ENCODE measurements at regions not wholly inside any gene's neighbourhood (a gene's known extent, or its start where the extent isn't known, plus 50 kb on each side); places are given as distances from the start of the nearest gene placed in this dataset.
A peak's percentile ranks its signal among the peaks of the same experiment; 100 is the strongest.

DNA sequence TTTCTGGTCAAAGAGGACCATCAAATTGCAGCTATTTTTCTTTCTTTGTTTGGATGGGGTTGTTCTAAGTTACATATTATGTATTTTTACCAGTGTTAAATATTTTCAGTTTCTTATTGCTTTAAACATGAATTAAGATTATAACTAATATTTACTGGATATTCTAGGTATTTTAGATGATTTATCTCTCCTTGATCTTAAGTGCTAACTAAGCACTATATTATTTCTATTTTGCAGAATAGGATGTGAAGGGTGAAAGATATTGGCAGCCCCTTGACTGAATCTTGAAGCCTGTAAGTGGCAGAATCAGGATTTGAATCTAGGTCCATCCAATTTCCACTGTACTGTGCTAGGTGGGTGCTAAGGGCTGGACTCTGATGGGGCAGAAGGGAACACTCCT lies 307.3 kb upstream of the CCL2 start:
- H3K4me2 ChIP-seq (ENCODE audit: low read depth, low read length): no peak overlapping the region
- no peak overlapping the region for H2AFZ ChIP-seq (ENCODE audit: low read length)
- DNase-seq: no peak
- TF ChIP-seq EZH2phosphoT487 (IDR thresholded peaks at IDR 0.05; ENCODE audit: low read length) (no peak), EZH2 (optimal IDR thresholded peaks at IDR 0.05; ENCODE audit: low read depth, low read length) (no peak)
- TF ChIP-seq, protein P1, sequence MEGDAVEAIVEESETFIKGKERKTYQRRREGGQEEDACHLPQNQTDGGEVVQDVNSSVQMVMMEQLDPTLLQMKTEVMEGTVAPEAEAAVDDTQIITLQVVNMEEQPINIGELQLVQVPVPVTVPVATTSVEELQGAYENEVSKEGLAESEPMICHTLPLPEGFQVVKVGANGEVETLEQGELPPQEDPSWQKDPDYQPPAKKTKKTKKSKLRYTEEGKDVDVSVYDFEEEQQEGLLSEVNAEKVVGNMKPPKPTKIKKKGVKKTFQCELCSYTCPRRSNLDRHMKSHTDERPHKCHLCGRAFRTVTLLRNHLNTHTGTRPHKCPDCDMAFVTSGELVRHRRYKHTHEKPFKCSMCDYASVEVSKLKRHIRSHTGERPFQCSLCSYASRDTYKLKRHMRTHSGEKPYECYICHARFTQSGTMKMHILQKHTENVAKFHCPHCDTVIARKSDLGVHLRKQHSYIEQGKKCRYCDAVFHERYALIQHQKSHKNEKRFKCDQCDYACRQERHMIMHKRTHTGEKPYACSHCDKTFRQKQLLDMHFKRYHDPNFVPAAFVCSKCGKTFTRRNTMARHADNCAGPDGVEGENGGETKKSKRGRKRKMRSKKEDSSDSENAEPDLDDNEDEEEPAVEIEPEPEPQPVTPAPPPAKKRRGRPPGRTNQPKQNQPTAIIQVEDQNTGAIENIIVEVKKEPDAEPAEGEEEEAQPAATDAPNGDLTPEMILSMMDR (IDR thresholded peaks at IDR 0.05; ENCODE audit: low read length): no peak
- no peaks in the 10 kb centered on the region for H4K20me1 ChIP-seq (ENCODE audit: insufficient read depth, low read length)
- H3K36me3 ChIP-seq (replicated peaks; ENCODE audit: insufficient read depth, low read length): no peaks in the 10 kb centered on the region
- no peaks in the 10 kb centered on the region for H3K9me2 ChIP-seq (replicated peaks; ENCODE audit: insufficient read depth, low read length)
- H3K9me3 ChIP-seq (replicated peaks; ENCODE audit: insufficient read depth, low read length): no peaks in the 10 kb centered on the region
- no peak overlapping the region for H3K9ac ChIP-seq (ENCODE audit: low read length)
- H3K27ac ChIP-seq (ENCODE audit: low read length): no peak overlapping the region
- H3K4me3 ChIP-seq (ENCODE audit: low read length): no peak overlapping the region
- no peaks in the 10 kb centered on the region for H3K27me3 ChIP-seq (replicated peaks; ENCODE audit: insufficient read depth, low read length)
- no peaks in the 10 kb centered on the region for H3K4me1 ChIP-seq (ENCODE audit: low read length)
- no peaks in the 10 kb centered on the region for H3K79me2 ChIP-seq (ENCODE audit: low read length)
- H3F3A ChIP-seq (ENCODE audit: insufficient read depth, low read length): no peaks in the 10 kb centered on the region

GRCh38 chr17:33948309-33948708 lies 306.8 kb upstream of the CCL2 start:
- no peak for DNase-seq
- Histone ChIP-seq H3K9ac (ENCODE audit: low read length) (no peak overlapping the region), H3K4me3 (ENCODE audit: low read length) (no peak overlapping the region), H3K27ac (ENCODE audit: low read length) (no peak overlapping the region), H3F3A (ENCODE audit: insufficient read depth, low read length) (no peaks in the 10 kb centered on the region), H3K4me2 (ENCODE audit: low read depth, low read length) (no peak overlapping the region), H3K9me3 (replicated peaks; ENCODE audit: insufficient read depth, low read length) (no peaks in the 10 kb centered on the region), H4K20me1 (ENCODE audit: insufficient read depth, low read length) (no peaks in the 10 kb centered on the region), H3K79me2 (ENCODE audit: low read length) (no peaks in the 10 kb centered on the region), H3K27me3 (replicated peaks; ENCODE audit: insufficient read depth, low read length) (no peaks in the 10 kb centered on the region), H2AFZ (ENCODE audit: low read length) (no peak overlapping the region), H3K36me3 (replicated peaks; ENCODE audit: insufficient read depth, low read length) (no peaks in the 10 kb centered on the region), H3K4me1 (ENCODE audit: low read length) (no peaks in the 10 kb centered on the region), H3K9me2 (replicated peaks; ENCODE audit: insufficient read depth, low read length) (no peaks in the 10 kb centered on the region)
- no peak for TF ChIP-seq EZH2 (optimal IDR thresholded peaks at IDR 0.05; ENCODE audit: low read depth, low read length)
- TF ChIP-seq, protein P1 (IDR thresholded peaks at IDR 0.05; ENCODE audit: low read length): no peak
- TF ChIP-seq EZH2phosphoT487 (IDR thresholded peaks at IDR 0.05; ENCODE audit: low read length): no peak

- DNase-seq: no peak
- no peak overlapping the region for H3K4me3 ChIP-seq (ENCODE audit: low read length)
- no peaks in the 10 kb centered on the region for H3F3A ChIP-seq (ENCODE audit: insufficient read depth, low read length)
- H3K79me2 ChIP-seq (ENCODE audit: low read length): no peaks in the 10 kb centered on the region
- H3K36me3 ChIP-seq (replicated peaks; ENCODE audit: insufficient read depth, low read length): no peaks in the 10 kb centered on the region
- no peaks in the 10 kb centered on the region for H4K20me1 ChIP-seq (ENCODE audit: insufficient read depth, low read length)
- H3K9me2 ChIP-seq (replicated peaks; ENCODE audit: insufficient read depth, low read length): no peaks in the 10 kb centered on the region
- no peak overlapping the region for H3K27ac ChIP-seq (ENCODE audit: low read length)
- no peaks in the 10 kb centered on the region for H3K4me1 ChIP-seq (ENCODE audit: low read length)
- H3K9ac ChIP-seq (ENCODE audit: low read length): no peak overlapping the region
- TF ChIP-seq, protein P1 (IDR thresholded peaks at IDR 0.05; ENCODE audit: low read length): peak; percentile 12; the same call in 1 of the 2 replicates
- TF ChIP-seq EZH2phosphoT487 (IDR thresholded peaks at IDR 0.05; ENCODE audit: low read length): no peak
- H3K27me3 ChIP-seq (replicated peaks; ENCODE audit: insufficient read depth, low read length): no peaks in the 10 kb centered on the region
- no peak overlapping the region for H2AFZ ChIP-seq (ENCODE audit: low read length)
- no peak overlapping the region for H3K4me2 ChIP-seq (ENCODE audit: low read depth, low read length)
- no peaks in the 10 kb centered on the region for H3K9me3 ChIP-seq (replicated peaks; ENCODE audit: insufficient read depth, low read length)
Observed at GRCh38 chr17:33949100-33949499, 306.0 kb upstream of the CCL2 start.

Measured in MM.1S (cell line).